ENCODE measurements at regions not wholly inside any gene's neighbourhood (a gene's known extent, or its start where the extent isn't known, plus 50 kb on each side); places are given as distances from the start of the nearest gene placed in this dataset.

GRCh38 chr9:28653216-28653615, 1079.9 kb upstream of the C9orf72 start:
- TF ChIP-seq CTCF (IDR thresholded peaks at IDR 0.05) (no peak), POLR2A (IDR thresholded peaks at IDR 0.05) (no peak)
